ENCODE measurements at regions not wholly inside any gene's neighbourhood (a gene's known extent, or its start where the extent isn't known, plus 50 kb on each side); places are given as distances from the start of the nearest gene placed in this dataset.

- ChIA-PET CTCF (interaction anchor here (0.7 kb wide), 1 partner anchor 10 kb away, joined by 3 read pairs; no protein-coding TSS in a partner anchor), POLR2A (no interaction called here)
- Mint-ChIP-seq H3K9me3 (no peaks in the 10 kb centered on the region), H3K4me3 (no peak overlapping the region), H3K36me3 (ENCODE audit: low read depth) (no peaks in the 10 kb centered on the region), H3K27ac (no peak overlapping the region), H3K27me3 (peaks cover 47% of the 10 kb centered on the region), H3K4me1 (ENCODE audit: low read depth) (no peaks in the 10 kb centered on the region)
- Histone ChIP-seq H3K4me1 (ENCODE audit: insufficient read depth, low read length) (no peaks in the 10 kb centered on the region), H3K27ac (ENCODE audit: low read depth in 1 of 2, low read length in 2 of 2) (no peak overlapping the region), H3K36me3 (ENCODE audit: insufficient read depth, low read length) (no peaks in the 10 kb centered on the region), H3K4me3 (ENCODE audit: low read length) (no peak overlapping the region), H3K9me3 (ENCODE audit: control insufficient read depth in 1 of 2, insufficient read depth in 1 of 2, low read length in 2 of 2) (peaks cover 0 to 6% of the 10 kb centered on the region in 2 experiments), H3K27me3 (ENCODE audit: control insufficient read depth in 1 of 2, insufficient read depth in 2 of 2, low read length in 2 of 2) (no peaks in the 10 kb centered on the region)
- no peak for TF ChIP-seq CTCF (IDR thresholded peaks at IDR 0.05)
- intact Hi-C loops (cut with DNase I, micrococcal nuclease) = no loop called here
- ATAC-seq (ENCODE audit: poor library complexity) = no peak
- no peak for DNase-seq
Measured at GRCh38 chr10:10796061-10796773, 221.5 kb upstream of the CELF2 start.

GRCh38 chr10:10796774-10797415 lies 220.8 kb upstream of the CELF2 start:
- Histone ChIP-seq H3K4me3 (ENCODE audit: low read length) (no peak overlapping the region), H3K4me1 (ENCODE audit: insufficient read depth, low read length) (no peaks in the 10 kb centered on the region), H3K27ac (ENCODE audit: low read depth in 1 of 2, low read length in 2 of 2) (no peak overlapping the region), H3K27me3 (ENCODE audit: control insufficient read depth in 1 of 2, insufficient read depth in 2 of 2, low read length in 2 of 2) (no peaks in the 10 kb centered on the region), H3K36me3 (ENCODE audit: insufficient read depth, low read length) (no peaks in the 10 kb centered on the region), H3K9me3 (ENCODE audit: control insufficient read depth in 1 of 2, insufficient read depth in 1 of 2, low read length in 2 of 2) (peaks cover 0 to 6% of the 10 kb centered on the region in 2 experiments)
- no peak for TF ChIP-seq CTCF (IDR thresholded peaks at IDR 0.05)
- ChIA-PET CTCF (no interaction called here), POLR2A (interaction anchor here (0.9 kb wide), 1 partner anchor 8 kb away, joined by 3 read pairs; no protein-coding TSS in a partner anchor)
- no peak for DNase-seq
- no peak for ATAC-seq (ENCODE audit: poor library complexity)
- intact Hi-C loops (cut with DNase I, micrococcal nuclease) = no loop called here
- no peak overlapping the region for H3K4me3 Mint-ChIP-seq
- H3K27ac Mint-ChIP-seq = no peak overlapping the region
- peaks cover 2% of the 10 kb centered on the region for H3K9me3 Mint-ChIP-seq
- H3K4me1 Mint-ChIP-seq (ENCODE audit: low read depth) = no peaks in the 10 kb centered on the region
- no peaks in the 10 kb centered on the region for H3K36me3 Mint-ChIP-seq (ENCODE audit: low read depth)
- peaks cover 43% of the 10 kb centered on the region for H3K27me3 Mint-ChIP-seq

- Histone ChIP-seq H3K9me3 (ENCODE audit: control insufficient read depth in 1 of 2, insufficient read depth in 1 of 2, low read length in 2 of 2) (peaks cover 0 to 6% of the 10 kb centered on the region in 2 experiments), H3K4me1 (ENCODE audit: insufficient read depth, low read length) (no peaks in the 10 kb centered on the region), H3K36me3 (ENCODE audit: insufficient read depth, low read length) (no peaks in the 10 kb centered on the region), H3K27me3 (ENCODE audit: control insufficient read depth in 1 of 2, insufficient read depth in 2 of 2, low read length in 2 of 2) (no peaks in the 10 kb centered on the region), H3K27ac (ENCODE audit: low read depth in 1 of 2, low read length in 2 of 2) (no peak overlapping the region), H3K4me3 (ENCODE audit: low read length) (no peak overlapping the region)
- H3K27me3 Mint-ChIP-seq = peaks cover 37% of the 10 kb centered on the region
- ATAC-seq (ENCODE audit: poor library complexity) (no peak), DNase-seq (no peak)
- TF ChIP-seq CTCF (IDR thresholded peaks at IDR 0.05) = no peak
- CTCF ChIA-PET = no interaction called here
- H3K4me1 Mint-ChIP-seq (ENCODE audit: low read depth) = no peaks in the 10 kb centered on the region
- peaks cover 2% of the 10 kb centered on the region for H3K9me3 Mint-ChIP-seq
- POLR2A ChIA-PET = interaction anchor here (0.9 kb wide), 1 partner anchor 9 kb away, joined by 3 read pairs; no protein-coding TSS in a partner anchor
- no peak overlapping the region for H3K27ac Mint-ChIP-seq
- intact Hi-C loops (cut with DNase I, micrococcal nuclease) = no loop called here
- no peak overlapping the region for H3K4me3 Mint-ChIP-seq
- H3K36me3 Mint-ChIP-seq (ENCODE audit: low read depth) = no peaks in the 10 kb centered on the region
Measured at GRCh38 chr10:10797513-10797912, 220.2 kb upstream of the CELF2 start.

All from CD4-positive, alpha-beta T cell (primary cell).